ENCODE measurements at regions not wholly inside any gene's neighbourhood (a gene's known extent, or its start where the extent isn't known, plus 50 kb on each side); places are given as distances from the start of the nearest gene placed in this dataset.

DNA sequence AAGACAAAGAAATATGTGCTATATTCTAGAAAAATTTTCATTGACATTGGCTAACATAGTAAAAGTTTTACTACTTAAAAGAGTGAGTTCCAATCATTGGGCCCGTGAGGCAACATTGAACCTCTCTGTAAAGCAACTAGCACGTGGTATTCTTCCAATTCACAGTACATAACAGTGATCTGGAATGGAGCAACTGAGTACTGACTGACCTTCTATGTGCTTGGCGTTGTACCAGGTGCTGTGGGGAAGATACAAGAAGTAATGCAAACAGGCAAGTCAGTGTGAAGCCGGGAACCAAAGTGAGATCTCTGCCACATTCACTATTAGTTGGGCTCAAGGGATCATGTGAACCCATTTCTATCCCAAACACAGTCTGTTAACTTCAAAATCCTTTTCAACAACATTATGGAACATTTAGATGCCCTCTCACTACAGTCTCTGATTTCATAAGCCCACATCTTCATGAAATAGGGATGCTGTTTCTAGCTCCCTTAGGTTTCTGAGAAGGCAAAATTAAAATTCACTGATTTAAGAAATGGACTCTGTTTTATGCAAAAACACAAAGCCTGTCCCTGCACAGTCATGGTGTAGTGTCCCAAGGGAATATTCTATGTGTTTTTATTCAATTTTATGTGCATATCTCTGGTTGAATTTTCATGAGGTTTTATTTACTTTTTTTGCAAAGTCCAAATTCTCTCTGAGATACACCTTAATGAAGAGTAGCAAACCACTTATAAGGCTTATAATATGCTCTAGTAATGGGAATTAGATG, 61.8 kb upstream of the NCAM1 start:
- H3K27ac ChIP-seq, result no peak overlapping the region
- WGBS, 2 donors, result 68 to 82% methylated on average over 4 of the region's 4 CpGs
- TF ChIP-seq, protein P1, sequence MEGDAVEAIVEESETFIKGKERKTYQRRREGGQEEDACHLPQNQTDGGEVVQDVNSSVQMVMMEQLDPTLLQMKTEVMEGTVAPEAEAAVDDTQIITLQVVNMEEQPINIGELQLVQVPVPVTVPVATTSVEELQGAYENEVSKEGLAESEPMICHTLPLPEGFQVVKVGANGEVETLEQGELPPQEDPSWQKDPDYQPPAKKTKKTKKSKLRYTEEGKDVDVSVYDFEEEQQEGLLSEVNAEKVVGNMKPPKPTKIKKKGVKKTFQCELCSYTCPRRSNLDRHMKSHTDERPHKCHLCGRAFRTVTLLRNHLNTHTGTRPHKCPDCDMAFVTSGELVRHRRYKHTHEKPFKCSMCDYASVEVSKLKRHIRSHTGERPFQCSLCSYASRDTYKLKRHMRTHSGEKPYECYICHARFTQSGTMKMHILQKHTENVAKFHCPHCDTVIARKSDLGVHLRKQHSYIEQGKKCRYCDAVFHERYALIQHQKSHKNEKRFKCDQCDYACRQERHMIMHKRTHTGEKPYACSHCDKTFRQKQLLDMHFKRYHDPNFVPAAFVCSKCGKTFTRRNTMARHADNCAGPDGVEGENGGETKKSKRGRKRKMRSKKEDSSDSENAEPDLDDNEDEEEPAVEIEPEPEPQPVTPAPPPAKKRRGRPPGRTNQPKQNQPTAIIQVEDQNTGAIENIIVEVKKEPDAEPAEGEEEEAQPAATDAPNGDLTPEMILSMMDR (IDR thresholded peaks at IDR 0.05), result no peak
- no peak for TF ChIP-seq POLR2A (IDR thresholded peaks at IDR 0.05)
- DNase-seq, result no peak
- H3K9me3 ChIP-seq, result no peaks in the 10 kb centered on the region
- no peaks in the 10 kb centered on the region for H3K36me3 ChIP-seq
- H3K4me1 ChIP-seq, result no peaks in the 10 kb centered on the region
- peaks cover 0 to 8% (median 0%) of the 10 kb centered on the region in 4 donors for H3K27me3 ChIP-seq
- no peak overlapping the region for H3K4me3 ChIP-seq
- intact Hi-C loops (cut with DNase I), result no loop called here

DNA sequence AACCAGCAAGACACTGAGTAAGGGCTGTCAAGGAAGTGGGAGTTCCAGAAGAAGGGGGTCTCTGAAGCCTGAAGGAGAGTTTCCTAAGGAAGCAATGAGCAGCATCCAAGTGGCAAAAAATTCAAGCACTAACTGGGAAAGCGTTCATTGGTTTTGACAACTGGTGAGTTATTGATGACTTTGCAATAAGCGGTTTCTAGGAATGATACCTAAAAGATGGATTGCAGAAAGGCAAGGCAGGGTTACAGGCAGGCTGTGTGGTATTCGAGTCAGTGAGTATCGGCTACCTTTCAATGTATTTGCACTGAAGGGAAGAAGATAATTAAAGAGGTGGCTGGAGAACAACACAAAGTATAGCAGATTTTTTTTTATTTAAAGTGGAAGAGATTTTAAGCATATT, 59.3 kb upstream of the NCAM1 start:
- intact Hi-C loops (cut with DNase I), result no loop called here
- no peak for TF ChIP-seq POLR2A (IDR thresholded peaks at IDR 0.05)
- TF ChIP-seq, protein P1 (IDR thresholded peaks at IDR 0.05), result no peak
- DNase-seq, result no peak
- Histone ChIP-seq H3K9me3 (no peaks in the 10 kb centered on the region), H3K27me3 (no peaks in the 10 kb centered on the region), H3K4me1 (no peaks in the 10 kb centered on the region), H3K27ac (no peak overlapping the region), H3K4me3 (no peak overlapping the region), H3K36me3 (no peaks in the 10 kb centered on the region)
- 59 to 73% methylated on average over 4 of the region's 4 CpGs for WGBS, 2 donors

DNA sequence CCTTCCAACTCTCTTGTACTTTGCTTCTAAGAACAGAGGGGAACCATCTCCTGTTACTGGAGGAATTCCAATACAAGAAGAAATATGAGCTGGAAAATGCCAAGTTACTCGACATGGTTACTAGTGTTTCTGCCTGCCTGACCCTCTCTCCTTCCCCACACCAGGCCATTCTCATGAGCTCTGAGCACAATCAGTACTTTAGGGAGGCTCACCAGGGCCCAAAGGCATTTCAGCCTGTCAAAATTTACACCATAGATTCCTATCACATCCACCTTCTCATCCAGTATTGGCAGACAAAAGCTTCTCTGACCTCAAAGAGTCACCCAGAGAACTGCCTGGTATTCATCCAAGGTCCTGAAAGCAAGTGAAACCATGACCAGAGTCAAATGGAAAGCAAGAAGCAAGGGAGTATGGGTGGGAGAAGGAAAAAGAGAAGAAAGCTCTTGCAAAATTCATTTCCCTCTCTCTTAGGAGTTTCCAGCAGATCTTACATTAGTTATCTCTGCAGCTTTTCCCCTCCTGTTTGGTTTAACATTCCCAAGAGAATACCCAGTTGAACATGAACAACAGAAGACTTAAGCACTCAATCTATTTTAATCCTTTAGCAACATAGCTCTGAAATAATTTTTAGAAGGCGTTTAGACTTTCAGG, 58.7 kb upstream of the NCAM1 start:
- 22 to 28% methylated on average over 2 of the region's 2 CpGs for WGBS, 2 donors
- H3K9me3 ChIP-seq, result no peaks in the 10 kb centered on the region
- no peak for DNase-seq
- H3K4me1 ChIP-seq, result no peaks in the 10 kb centered on the region
- no peaks in the 10 kb centered on the region for H3K27me3 ChIP-seq
- intact Hi-C loops (cut with DNase I), result no loop called here
- no peak overlapping the region for H3K4me3 ChIP-seq
- H3K36me3 ChIP-seq, result no peaks in the 10 kb centered on the region
- no peak overlapping the region for H3K27ac ChIP-seq
- TF ChIP-seq, protein P1 (IDR thresholded peaks at IDR 0.05), result no peak
- no peak for TF ChIP-seq POLR2A (IDR thresholded peaks at IDR 0.05)

DNA sequence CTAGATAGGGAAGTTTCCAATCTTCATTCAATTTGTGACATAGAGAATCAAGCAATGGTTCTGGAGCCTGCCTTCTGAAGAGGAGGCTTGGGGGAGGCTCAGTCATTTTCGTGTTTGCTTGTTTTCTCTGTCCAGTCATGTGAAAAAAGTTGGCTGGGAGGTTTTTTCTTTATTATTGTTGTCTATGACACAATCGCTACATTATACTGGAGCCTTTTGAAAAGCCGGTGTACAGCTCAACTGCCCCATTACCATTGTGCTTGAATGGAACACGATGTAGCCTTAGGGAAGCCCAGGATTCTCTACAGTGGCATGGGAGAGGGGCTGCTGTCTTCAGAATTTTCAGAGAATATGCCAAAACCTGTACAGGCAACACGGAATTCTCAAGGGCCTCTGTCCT, 57.9 kb upstream of the NCAM1 start:
- H3K27me3 ChIP-seq, result peaks cover 0 to 4% (median 0%) of the 10 kb centered on the region in 4 donors
- no peaks in the 10 kb centered on the region for H3K36me3 ChIP-seq
- H3K4me3 ChIP-seq, result no peak overlapping the region
- no peak for DNase-seq
- no peaks in the 10 kb centered on the region for H3K9me3 ChIP-seq
- intact Hi-C loops (cut with DNase I), result no loop called here
- 30 to 51% methylated on average over 5 of the region's 5 CpGs for WGBS, 2 donors
- no peak for TF ChIP-seq POLR2A (IDR thresholded peaks at IDR 0.05)
- TF ChIP-seq, protein P1 (IDR thresholded peaks at IDR 0.05), result no peak
- no peaks in the 10 kb centered on the region for H3K4me1 ChIP-seq
- H3K27ac ChIP-seq, result no peak overlapping the region

DNA sequence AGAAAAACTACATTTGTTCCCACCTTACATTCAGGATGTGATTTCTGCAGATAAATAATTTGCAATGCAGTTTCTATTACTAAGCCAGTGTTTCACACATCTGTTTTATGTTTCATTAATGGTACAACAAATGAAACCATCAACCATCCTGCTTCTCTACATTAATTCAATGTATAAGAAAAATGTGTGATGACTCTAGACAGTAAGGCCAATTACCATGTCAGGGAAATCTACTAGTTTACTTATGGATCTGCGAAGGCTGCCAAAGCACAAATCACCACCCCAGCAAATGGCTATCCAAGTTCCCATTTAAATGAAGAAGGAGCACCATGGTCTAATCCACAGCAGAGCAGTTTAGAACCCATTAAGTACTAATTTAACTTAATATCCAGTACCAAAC, 50.1 kb upstream of the NCAM1 start:
- Histone ChIP-seq H3K9me3 (no peaks in the 10 kb centered on the region), H3K4me3 (no peak overlapping the region), H3K4me1 (no peaks in the 10 kb centered on the region), H3K27ac (no peak overlapping the region), H3K36me3 (no peaks in the 10 kb centered on the region), H3K27me3 (peaks cover 0 to 26% (median 0%) of the 10 kb centered on the region in 4 donors)
- DNase-seq, result no peak
- TF ChIP-seq, protein P1 (IDR thresholded peaks at IDR 0.05), result no peak
- no peak for TF ChIP-seq POLR2A (IDR thresholded peaks at IDR 0.05)
- intact Hi-C loops (cut with DNase I), result no loop called here
- 73 to 88% methylated on average over 1 of the region's 1 CpG for WGBS, 2 donors
